Subcutaneous abdominal adipose tissue (tissue), 5 donors: ENCODE measurements at regions not wholly inside any gene's neighbourhood (a gene's known extent, or its start where the extent isn't known, plus 50 kb on each side); places are given as distances from the start of the nearest gene placed in this dataset.

Source experiments
- H3K27ac ChIP-seq: one replicate; pipeline ENCODE4 v1.7.0; 2013; ENCODE audit warnings: low read depth, mild to moderate bottlenecking, inconsistent platforms, low read length, moderate library complexity
- H3K27me3 ChIP-seq, 5 donors: one replicate each; pipeline ENCODE4 v1.7.0; 2013; ENCODE audit warnings: low read length in 5 of 5, inconsistent platforms in 1 of 5; ENCODE audit not compliant: control insufficient read depth in 5 of 5, insufficient read depth in 4 of 5
- H3K36me3 ChIP-seq, 5 donors: one replicate each; pipeline ENCODE4 v1.7.0; 2013; ENCODE audit warnings: low read length in 5 of 5; ENCODE audit not compliant: control insufficient read depth in 5 of 5, insufficient read depth in 5 of 5
- H3K4me1 ChIP-seq, 5 donors: one replicate each; pipeline ENCODE4 v1.7.0; 2013; ENCODE audit warnings: low read length in 5 of 5, mild to moderate bottlenecking in 3 of 5, moderate library complexity in 1 of 5; ENCODE audit not compliant: control insufficient read depth in 5 of 5, insufficient read depth in 5 of 5
- H3K4me3 ChIP-seq, 5 donors: one replicate each; pipeline ENCODE4 v1.7.0; 2013; ENCODE audit warnings: low read length in 5 of 5, low read depth in 1 of 5
- H3K9ac ChIP-seq, 5 donors: one replicate each; pipeline ENCODE4 v1.7.0; 2013; ENCODE audit warnings: low read length in 5 of 5, mild to moderate bottlenecking in 4 of 5, moderate library complexity in 3 of 5
- H3K9me3 ChIP-seq, 5 donors: one replicate each; pipeline ENCODE4 v1.7.0; 2013; ENCODE audit warnings: low read length in 5 of 5; ENCODE audit not compliant: control insufficient read depth in 5 of 5
- donor health status: healthy.
- donor health status: healthy.
- donor health status: healthy.
- donor health status: healthy.
- donor health status: healthy.

GRCh38 chr1:5622412-5622811 is 369.8 kb downstream of the NPHP4 start:
- peaks cover 0 to 16% (median 4%) of the 10 kb centered on the region in 5 donors for H3K27me3 ChIP-seq
- no peak overlapping the region for H3K4me3 ChIP-seq
- peaks cover 2 to 17% (median 14%) of the 10 kb centered on the region in 5 donors for H3K4me1 ChIP-seq
- no peaks in the 10 kb centered on the region for H3K36me3 ChIP-seq
- H3K9me3 ChIP-seq, result no peaks in the 10 kb centered on the region
- no peak overlapping the region for H3K27ac ChIP-seq
- H3K9ac ChIP-seq, result no peak overlapping the region

- H3K27ac ChIP-seq, result no peak overlapping the region
- peaks cover 2 to 17% (median 14%) of the 10 kb centered on the region in 5 donors for H3K4me1 ChIP-seq
- H3K4me3 ChIP-seq, result no peak overlapping the region
- no peaks in the 10 kb centered on the region for H3K9me3 ChIP-seq
- H3K9ac ChIP-seq, result no peak overlapping the region
- H3K27me3 ChIP-seq, result peaks cover 0 to 23% (median 9%) of the 10 kb centered on the region in 5 donors
- H3K36me3 ChIP-seq, result no peaks in the 10 kb centered on the region
Measured at GRCh38 chr1:5621692-5622091, 370.5 kb downstream of the NPHP4 start.

GRCh38 chr1:5620997-5621396 is 371.2 kb downstream of the NPHP4 start:
- Histone ChIP-seq H3K9ac (no peak overlapping the region), H3K4me1 (peaks cover 2 to 17% (median 14%) of the 10 kb centered on the region in 5 donors), H3K9me3 (no peaks in the 10 kb centered on the region), H3K27me3 (peaks cover 0 to 27% (median 12%) of the 10 kb centered on the region in 5 donors), H3K4me3 (no peak overlapping the region), H3K27ac (no peak overlapping the region), H3K36me3 (no peaks in the 10 kb centered on the region)

GRCh38 chr1:5620418-5620817 is 371.8 kb downstream of the NPHP4 start:
- H3K27ac ChIP-seq, result no peak overlapping the region
- H3K4me3 ChIP-seq, result no peak overlapping the region
- peaks cover 2 to 17% (median 14%) of the 10 kb centered on the region in 5 donors for H3K4me1 ChIP-seq
- H3K36me3 ChIP-seq, result no peaks in the 10 kb centered on the region
- peaks cover 2 to 29% (median 12%) of the 10 kb centered on the region in 5 donors for H3K27me3 ChIP-seq
- H3K9ac ChIP-seq, result no peak overlapping the region
- no peaks in the 10 kb centered on the region for H3K9me3 ChIP-seq

GRCh38 chr1:5619469-5619868 is 372.8 kb downstream of the NPHP4 start:
- Histone ChIP-seq H3K27me3 (peaks cover 4 to 33% (median 15%) of the 10 kb centered on the region in 5 donors), H3K36me3 (no peaks in the 10 kb centered on the region), H3K9ac (no peak overlapping the region), H3K27ac (no peak overlapping the region), H3K9me3 (no peaks in the 10 kb centered on the region), H3K4me1 (peaks cover 2 to 17% (median 14%) of the 10 kb centered on the region in 5 donors), H3K4me3 (no peak overlapping the region)

GRCh38 chr1:5617546-5617945 is 374.7 kb downstream of the NPHP4 start:
- peaks cover 13 to 33% (median 21%) of the 10 kb centered on the region in 5 donors for H3K27me3 ChIP-seq
- H3K9me3 ChIP-seq, result peaks cover 0 to 5% (median 0%) of the 10 kb centered on the region in 5 donors
- H3K4me3 ChIP-seq, result no peak overlapping the region
- no peak overlapping the region for H3K9ac ChIP-seq
- no peak overlapping the region for H3K27ac ChIP-seq
- peaks cover 0 to 7% (median 3%) of the 10 kb centered on the region in 5 donors for H3K4me1 ChIP-seq
- no peaks in the 10 kb centered on the region for H3K36me3 ChIP-seq

DNA sequence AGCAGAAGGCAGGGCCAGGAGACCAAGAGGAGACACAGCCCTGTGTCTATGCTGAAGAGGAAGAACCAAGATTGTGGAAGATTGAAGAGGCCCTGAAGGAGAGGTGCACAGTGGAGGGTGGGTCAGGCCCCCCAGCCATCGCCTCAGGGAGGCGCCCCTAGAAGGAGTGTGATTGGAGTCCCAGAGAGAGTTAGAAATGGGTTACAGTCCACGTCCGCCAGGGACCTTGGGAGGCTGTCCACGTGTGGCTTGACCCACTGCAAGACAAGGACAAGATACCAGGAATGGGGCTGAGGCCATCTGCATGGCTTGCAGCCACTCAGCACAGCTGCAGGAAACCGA is 375.1 kb downstream of the NPHP4 start:
- no peaks in the 10 kb centered on the region for H3K36me3 ChIP-seq
- H3K9me3 ChIP-seq, result peaks cover 0 to 5% (median 0%) of the 10 kb centered on the region in 5 donors
- no peak overlapping the region for H3K27ac ChIP-seq
- peaks cover 13 to 33% (median 21%) of the 10 kb centered on the region in 5 donors for H3K27me3 ChIP-seq
- H3K4me1 ChIP-seq, result peaks cover 0 to 3% (median 0%) of the 10 kb centered on the region in 5 donors
- H3K4me3 ChIP-seq, result no peak overlapping the region
- H3K9ac ChIP-seq, result no peak overlapping the region

DNA sequence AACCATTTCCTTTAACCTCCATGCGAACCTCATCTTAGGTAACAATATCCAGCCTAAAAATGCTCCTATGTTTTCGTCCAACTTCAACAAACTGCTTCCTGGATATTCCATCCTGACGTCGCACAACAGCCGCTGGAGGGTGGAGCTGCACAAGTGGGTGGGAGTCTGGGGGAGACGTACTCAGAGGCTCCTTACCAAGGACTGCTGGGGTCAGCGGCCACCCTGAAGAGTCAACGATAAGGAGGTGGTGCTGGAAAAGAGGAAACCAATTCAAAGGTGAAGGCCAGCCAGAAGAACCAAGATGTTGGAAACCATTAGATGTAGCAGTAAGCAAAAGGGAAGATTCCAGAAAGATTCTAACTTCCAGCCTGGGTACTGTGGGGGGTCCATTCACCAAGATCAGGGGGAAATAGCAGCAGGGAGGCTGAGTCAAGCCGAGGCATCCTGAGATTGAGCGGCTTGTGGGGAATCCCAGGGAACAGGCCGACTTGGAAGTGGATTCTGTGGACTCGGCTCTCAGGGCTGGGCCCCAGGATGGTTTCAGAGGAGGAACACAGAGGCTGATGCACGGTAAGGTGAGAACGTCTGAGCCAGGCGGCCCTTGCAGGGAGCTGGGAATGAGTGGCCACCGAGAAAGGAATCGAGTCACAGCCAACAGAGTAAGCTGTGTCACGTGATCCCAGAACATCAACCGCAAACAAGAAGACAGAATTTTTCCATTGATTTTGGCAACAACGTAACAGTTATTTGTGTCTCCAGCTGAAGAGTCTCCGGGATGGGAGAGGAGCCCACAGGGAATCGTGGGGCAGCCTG is 375.7 kb downstream of the NPHP4 start:
- Histone ChIP-seq H3K4me1 (no peaks in the 10 kb centered on the region), H3K9me3 (peaks cover 0 to 5% (median 0%) of the 10 kb centered on the region in 5 donors), H3K4me3 (no peak overlapping the region), H3K27me3 (peaks cover 13 to 36% (median 21%) of the 10 kb centered on the region in 5 donors), H3K36me3 (no peaks in the 10 kb centered on the region), H3K9ac (no peak overlapping the region), H3K27ac (no peak overlapping the region)

DNA sequence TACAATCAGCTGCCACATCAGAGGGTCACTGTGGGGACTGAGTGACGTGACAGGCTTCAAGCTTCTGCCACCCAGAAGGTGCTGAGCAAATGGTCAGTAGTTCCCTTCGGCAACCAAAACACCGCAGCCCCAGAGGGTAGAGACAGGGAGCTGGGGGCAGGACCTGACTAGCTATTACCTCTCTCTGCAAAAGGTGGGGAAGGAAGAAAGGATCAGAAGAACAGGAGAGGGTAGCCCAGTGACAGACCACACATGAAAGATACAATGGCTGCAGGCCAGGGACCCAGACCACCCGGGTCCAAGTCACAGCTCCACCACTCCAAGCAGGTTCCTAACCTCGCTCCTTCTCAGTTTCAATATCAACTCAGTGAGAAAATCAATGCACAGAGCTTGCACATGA is 377.1 kb downstream of the NPHP4 start:
- Histone ChIP-seq H3K36me3 (no peaks in the 10 kb centered on the region), H3K27me3 (peaks cover 11 to 35% (median 21%) of the 10 kb centered on the region in 5 donors), H3K9ac (no peak overlapping the region), H3K9me3 (peaks cover 0 to 6% (median 0%) of the 10 kb centered on the region in 5 donors), H3K27ac (no peak overlapping the region), H3K4me3 (no peak overlapping the region), H3K4me1 (no peaks in the 10 kb centered on the region)

DNA sequence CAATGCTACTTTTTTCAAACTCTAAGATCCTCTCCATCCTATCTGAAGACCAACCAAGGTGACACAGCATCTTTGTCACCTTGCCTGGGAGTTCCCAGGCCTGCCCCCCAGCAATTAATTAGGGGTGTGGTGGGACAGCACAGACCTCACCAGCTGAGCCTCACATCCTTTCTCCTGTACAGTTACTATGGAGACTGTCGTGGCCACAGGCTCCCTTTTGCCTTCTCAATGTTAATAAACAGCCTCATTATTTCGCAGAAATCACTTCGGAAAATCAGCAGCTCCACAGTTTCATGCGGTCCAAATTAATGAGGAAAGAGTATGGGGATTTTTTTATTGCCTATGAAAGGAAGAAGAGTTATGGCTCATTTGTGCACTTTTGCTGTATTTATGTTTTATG is 378.3 kb downstream of the NPHP4 start:
- Histone ChIP-seq H3K36me3 (no peaks in the 10 kb centered on the region), H3K27me3 (peaks cover 11 to 27% (median 16%) of the 10 kb centered on the region in 5 donors), H3K4me1 (no peaks in the 10 kb centered on the region), H3K4me3 (no peak overlapping the region), H3K9me3 (peaks cover 2 to 12% (median 3%) of the 10 kb centered on the region in 5 donors), H3K9ac (no peak overlapping the region), H3K27ac (no peak overlapping the region)
